ENCODE measurements at regions not wholly inside any gene's neighbourhood (a gene's known extent, or its start where the extent isn't known, plus 50 kb on each side); places are given as distances from the start of the nearest gene placed in this dataset.

DNA sequence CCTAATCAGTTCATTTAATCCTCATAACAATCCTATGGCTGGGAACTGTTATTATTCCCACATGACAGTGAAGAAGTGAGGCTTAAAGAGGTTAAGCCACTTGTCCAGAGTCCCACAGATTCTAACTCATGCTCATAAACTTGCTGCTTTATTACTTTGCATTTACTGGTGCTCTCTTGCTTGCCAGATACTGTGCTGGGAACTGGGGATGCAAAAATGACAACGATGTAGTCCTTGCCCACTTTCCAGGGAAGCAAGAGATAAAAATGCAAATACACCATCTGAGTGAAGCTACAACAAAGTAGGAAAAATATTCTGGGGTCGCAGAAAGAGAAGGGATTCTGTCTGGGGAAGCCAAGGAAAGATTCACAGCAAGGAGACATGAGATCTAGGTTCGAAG is 335.0 kb downstream of the VPS13C start:
- TF ChIP-seq, protein P1, sequence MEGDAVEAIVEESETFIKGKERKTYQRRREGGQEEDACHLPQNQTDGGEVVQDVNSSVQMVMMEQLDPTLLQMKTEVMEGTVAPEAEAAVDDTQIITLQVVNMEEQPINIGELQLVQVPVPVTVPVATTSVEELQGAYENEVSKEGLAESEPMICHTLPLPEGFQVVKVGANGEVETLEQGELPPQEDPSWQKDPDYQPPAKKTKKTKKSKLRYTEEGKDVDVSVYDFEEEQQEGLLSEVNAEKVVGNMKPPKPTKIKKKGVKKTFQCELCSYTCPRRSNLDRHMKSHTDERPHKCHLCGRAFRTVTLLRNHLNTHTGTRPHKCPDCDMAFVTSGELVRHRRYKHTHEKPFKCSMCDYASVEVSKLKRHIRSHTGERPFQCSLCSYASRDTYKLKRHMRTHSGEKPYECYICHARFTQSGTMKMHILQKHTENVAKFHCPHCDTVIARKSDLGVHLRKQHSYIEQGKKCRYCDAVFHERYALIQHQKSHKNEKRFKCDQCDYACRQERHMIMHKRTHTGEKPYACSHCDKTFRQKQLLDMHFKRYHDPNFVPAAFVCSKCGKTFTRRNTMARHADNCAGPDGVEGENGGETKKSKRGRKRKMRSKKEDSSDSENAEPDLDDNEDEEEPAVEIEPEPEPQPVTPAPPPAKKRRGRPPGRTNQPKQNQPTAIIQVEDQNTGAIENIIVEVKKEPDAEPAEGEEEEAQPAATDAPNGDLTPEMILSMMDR (IDR thresholded peaks at IDR 0.05) = no peak
- no peak for TF ChIP-seq POLR2A (IDR thresholded peaks at IDR 0.05)
